HPDE6-E6E7 (cell line): ENCODE measurements at regions not wholly inside any gene's neighbourhood (a gene's known extent, or its start where the extent isn't known, plus 50 kb on each side); places are given as distances from the start of the nearest gene placed in this dataset.
A peak's percentile ranks its signal among the peaks of the same experiment; 100 is the strongest.
"Not testable (repeated sequence)": the region's sequence is repeated elsewhere in the genome, so short reads cannot be mapped to it uniquely, and the experiment has no call there.

Source experiments
- DNase-seq: peaks from one replicate; pipeline ENCODE4 v3.0.0; 2011; ENCODE audit warnings: missing footprints; ENCODE audit errors: extremely low spot score

DNA sequence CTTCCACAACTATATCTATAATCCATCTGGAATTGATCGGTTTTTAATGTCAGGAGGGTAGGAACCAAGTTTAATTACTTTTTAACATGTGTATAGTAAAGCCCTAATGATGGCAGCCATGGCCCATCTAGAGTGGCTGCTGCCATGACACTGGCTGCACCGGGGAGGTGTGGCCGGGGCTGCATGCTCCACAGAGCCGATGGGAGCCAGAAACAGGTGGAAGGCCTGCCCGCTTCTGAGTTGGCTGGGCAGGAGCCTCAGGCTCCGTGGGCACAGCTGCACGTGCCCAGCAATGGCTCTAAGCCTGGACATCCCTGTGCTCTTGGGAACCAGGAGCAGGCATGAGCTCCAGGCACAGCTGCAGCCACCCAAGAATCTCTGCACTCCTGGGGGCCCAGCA is 73.0 kb downstream of the GBP6 start:
- no peak for DNase-seq

- not testable (repeated sequence) for DNase-seq
Measured at GRCh38 chr1:89438301-89438700, 74.4 kb downstream of the GBP6 start.

DNA sequence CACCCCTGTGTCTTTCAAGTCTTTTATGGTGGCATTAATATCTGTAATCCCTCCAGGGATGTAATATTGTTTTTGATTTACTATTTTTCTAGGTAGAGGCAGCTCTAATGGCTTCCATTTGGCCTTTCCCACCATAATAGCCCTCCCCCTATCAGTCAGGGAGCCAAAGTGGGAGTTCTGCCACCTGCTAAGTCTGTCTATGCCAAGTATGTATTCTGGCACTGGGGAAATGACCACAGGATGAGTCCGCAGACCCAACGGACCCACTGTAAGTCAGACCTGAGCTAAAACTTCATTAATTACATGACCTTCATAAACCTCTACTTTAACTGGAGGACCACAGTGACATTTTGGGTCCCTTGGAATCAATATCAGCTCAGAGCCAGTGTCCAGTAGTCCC is 77.1 kb downstream of the GBP6 start:
- no peak for DNase-seq

DNA sequence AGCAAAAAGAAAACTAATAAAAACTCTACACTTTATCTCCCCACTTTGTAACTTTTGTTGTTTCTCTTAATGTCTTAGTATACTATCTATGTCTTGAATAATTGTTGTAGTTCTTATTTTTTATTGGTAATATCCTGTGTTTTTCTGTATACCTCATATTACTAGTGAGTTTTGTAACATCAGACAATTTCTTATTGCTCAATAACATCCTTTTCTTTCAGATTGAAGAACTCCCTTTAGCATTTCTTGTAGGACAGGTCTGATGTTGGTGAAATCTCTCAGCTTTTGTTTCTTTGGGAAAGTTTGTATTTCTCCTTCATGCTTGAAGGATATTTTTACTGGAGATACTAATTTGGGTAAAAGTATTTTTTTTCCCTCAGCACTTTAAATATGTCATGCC is 79.8 kb upstream of the LRRC8B start:
- no peak for DNase-seq

GRCh38 chr1:89451011-89451410 is 73.6 kb upstream of the LRRC8B start:
- DNase-seq = no peak

DNA sequence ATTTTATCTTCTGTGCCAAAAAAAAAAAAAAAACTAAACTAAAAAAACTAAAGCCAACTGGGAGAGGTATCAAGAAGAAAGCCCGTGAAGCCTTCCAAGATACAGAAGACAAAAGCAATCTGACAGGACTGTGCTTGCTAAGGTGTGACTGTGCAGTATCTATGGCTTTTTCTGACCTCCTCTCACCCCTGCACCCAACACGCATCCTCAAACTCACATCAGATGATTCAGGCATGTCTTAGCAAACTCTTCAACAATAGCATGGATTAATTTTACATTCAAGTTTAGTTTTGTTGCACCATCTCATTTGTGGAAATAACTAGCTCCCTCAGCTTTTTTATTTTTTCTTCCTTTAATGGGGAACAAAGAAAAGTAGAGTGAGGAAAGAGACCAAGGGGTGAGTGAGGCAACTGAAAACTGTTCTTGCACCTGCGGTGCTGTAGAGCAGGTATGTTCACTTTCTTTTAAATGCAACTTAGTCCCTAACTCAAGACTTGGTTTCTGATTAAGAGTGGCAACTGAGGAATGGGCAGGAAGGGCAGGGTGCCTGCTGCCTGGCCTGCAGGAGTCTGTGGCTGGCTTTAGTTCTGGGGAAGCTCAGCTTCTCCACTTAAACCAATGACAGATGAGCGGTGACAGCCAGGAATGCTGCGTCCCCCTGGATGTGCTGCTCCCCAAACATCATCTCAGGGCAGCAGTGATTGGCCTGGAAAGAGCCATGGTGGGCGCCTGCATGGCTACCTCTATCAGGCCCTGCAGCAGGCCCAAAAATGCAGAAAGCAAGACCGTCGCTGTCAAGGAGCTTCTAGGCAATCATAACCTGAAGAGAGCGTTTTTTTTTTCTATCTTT is 71.3 kb upstream of the LRRC8B start:
- DNase-seq = peak; percentile 62

DNA sequence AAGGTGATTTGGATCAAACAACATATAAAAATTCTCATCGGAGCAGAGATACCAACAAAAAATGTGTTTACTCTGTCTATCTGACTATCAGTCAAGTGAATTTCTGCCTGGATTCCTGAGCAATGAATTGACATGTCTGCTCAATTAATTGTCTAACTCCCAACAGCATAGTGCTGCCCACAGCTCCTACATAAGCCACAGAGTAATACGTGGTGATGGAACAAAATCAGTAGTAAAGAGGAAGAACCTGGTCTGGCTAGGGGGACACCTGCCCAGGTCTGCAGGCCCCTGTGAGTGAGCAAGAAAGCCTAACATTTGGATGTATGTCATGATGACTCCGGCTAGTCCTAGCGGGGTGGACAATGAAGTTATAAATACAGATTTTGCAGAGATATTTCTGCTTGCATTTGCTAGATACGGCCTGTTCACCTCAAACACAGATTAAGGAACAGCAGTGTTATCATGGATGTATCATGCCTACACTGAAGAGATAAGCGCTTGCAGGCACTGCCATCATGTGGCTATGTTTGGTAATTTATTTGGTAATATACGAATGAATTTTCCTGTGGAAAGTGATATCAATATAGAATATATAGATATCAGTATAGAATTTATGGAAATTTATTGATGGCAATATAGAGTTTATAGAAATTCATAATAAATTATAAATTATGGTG is 69.6 kb upstream of the LRRC8B start:
- peak; percentile 49 for DNase-seq

DNA sequence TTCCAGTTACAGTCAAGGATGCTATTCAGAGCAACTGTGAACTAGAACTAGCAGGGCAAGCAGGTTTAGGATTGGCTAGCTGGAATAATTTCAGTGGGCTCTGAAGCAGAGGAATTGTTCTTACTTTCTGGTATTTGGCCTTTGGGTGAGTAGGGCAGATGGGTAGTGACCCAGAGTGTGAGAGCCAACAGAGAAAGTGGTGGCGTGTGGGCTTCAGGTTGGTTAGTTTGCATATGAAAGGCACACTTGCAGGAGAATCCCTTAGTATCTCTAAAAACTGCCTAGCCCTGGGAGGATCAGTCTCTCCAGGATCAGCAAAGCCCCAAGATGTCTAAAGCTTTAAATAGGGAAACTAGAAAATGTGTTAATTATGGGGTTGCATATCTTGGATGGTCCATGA is 67.6 kb upstream of the LRRC8B start:
- no peak for DNase-seq

- DNase-seq = no peak
Measured at GRCh38 chr1:89459081-89459480, 65.5 kb upstream of the LRRC8B start.

DNA sequence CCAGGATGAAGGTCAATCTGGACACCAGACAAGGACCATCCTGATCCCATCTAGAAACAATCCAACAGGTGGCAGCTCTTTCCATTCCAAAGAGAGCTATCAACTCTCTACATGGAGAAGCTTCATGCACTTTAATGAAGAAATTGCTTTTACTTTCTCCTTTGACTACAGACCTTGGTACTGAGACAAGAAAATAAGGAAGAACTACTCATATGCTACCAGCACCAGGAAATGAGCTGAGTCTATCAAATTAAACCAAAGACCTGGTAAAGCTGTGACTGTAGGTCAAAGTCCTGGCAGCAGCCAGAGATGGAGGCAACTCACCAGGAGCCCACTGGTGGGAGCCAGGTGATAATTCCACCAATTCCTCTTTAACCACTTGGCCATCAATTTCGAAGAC is 64.3 kb upstream of the LRRC8B start:
- DNase-seq = no peak

DNA sequence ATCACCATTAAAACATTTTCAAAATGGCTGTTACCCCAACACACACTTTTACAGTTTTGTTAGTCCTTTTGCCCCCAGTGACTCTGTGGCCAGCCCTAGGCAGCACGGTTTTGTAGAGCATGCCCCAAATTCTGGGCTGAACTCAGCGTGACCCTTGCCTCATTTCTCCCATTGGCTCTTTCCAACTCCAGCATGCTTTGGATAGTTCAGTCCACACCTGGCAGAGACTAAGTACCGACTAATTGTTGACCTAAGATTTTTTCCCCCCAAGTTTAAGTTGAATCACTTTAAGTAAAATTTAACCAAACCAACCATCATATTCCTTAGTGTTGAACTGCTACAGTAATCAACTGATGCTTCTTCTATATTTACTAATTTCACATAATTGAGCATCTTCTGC is 62.4 kb upstream of the LRRC8B start:
- no peak for DNase-seq

GRCh38 chr1:89464008-89464407 is 60.6 kb upstream of the LRRC8B start:
- no peak for DNase-seq

DNA sequence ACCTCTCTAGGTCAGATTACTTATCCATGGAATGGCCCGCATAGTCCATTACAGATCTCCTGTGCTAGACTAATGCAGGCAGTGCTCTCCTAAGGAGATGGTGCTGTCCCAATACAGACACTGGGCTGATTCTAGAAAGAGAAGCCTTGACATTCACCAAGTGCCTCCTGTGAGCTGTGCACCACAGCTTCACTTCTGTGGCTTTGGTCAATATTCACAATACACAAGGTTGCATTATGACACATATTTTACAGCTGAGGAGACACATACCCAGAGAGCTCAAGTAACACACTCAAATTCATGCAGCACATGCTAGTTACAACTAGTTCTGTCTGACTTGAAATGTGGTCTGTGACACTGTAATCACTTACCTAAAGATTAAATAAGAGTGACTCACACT is 59.4 kb upstream of the LRRC8B start:
- DNase-seq = peak; percentile 25

- DNase-seq = no peak
Measured at GRCh38 chr1:89466307-89466930, 58.2 kb upstream of the LRRC8B start.

GRCh38 chr1:89472253-89472652 is 52.4 kb upstream of the LRRC8B start:
- no peak for DNase-seq

- DNase-seq = no peak
Measured at GRCh38 chr1:89472886-89473417, 51.7 kb upstream of the LRRC8B start.
